CD4-positive, alpha-beta T cell (primary cell): ENCODE measurements at regions not wholly inside any gene's neighbourhood (a gene's known extent, or its start where the extent isn't known, plus 50 kb on each side); places are given as distances from the start of the nearest gene placed in this dataset.

Experiments
- ATAC-seq: fragments of 200-7000 bp; cut with Tn5 transposase; one replicate; pipeline ENCODE4 v1.10.0; 2022; ENCODE audit warnings: mild to moderate bottlenecking; ENCODE audit not compliant: poor library complexity
- CTCF ChIA-PET: fragments of 350-600 bp; sonication (Branson Sonifier 250); formaldehyde crosslinking; loops from one replicate; lab custom pipeline; 2021; ENCODE audit warnings: antibody characterized with exemption, inconsistent platforms; lab: Charles Lee
- POLR2A ChIA-PET: fragments of 350-600 bp; sonication (Branson Sonifier 250); formaldehyde crosslinking; loops from one replicate; lab custom pipeline; 2021; ENCODE audit warnings: antibody characterized with exemption, inconsistent platforms; lab: Charles Lee
- DNase-seq, 14 experiments: peaks; one replicate each; pipeline ENCODE4 v3.0.0-alpha.2; 2013 to 2020; ENCODE audit warnings: mixed read lengths in 2 of 14
- H3K27ac ChIP-seq, 2 donors: one replicate each; pipeline versions ENCODE4 v1.5.1 to v1.7.0; 2013; ENCODE audit warnings: low read length in 2 of 2, low read depth in 1 of 2, mild to moderate bottlenecking in 1 of 2
- H3K27me3 ChIP-seq, 2 experiments: 1 replicate in 1 of 2; 2 replicates in 1 of 2; pipeline versions ENCODE4 v1.6.1 to v1.7.0; 2013; ENCODE audit warnings: low read length in 2 of 2, control low read depth in 1 of 2, mild to moderate bottlenecking in 1 of 2, moderate library complexity in 1 of 2; ENCODE audit not compliant: insufficient read depth in 2 of 2, control insufficient read depth in 1 of 2
- H3K36me3 ChIP-seq: one replicate; pipeline ENCODE4 v1.6.1; 2013; ENCODE audit warnings: low read length, control low read depth; ENCODE audit not compliant: insufficient read depth
- H3K4me1 ChIP-seq: one replicate; pipeline ENCODE4 v1.6.1; 2013; ENCODE audit warnings: low read length, control low read depth; ENCODE audit not compliant: insufficient read depth
- H3K4me3 ChIP-seq: one replicate; pipeline ENCODE4 v1.5.1; 2013; ENCODE audit warnings: mild to moderate bottlenecking, low read length, moderate library complexity
- H3K9me3 ChIP-seq, 2 experiments: 1 replicate in 1 of 2; 2 replicates in 1 of 2; pipeline versions ENCODE4 v1.6.1 to v1.7.0; 2013; ENCODE audit warnings: low read length in 2 of 2, mild to moderate bottlenecking in 2 of 2, control low read depth in 1 of 2, moderate library complexity in 1 of 2; ENCODE audit not compliant: control insufficient read depth in 1 of 2, insufficient read depth in 1 of 2
- H3K27ac Mint-ChIP-seq: one replicate; pipeline ENCODE4 v1.8.0; 2020; ENCODE audit warnings: mixed read lengths
- H3K27me3 Mint-ChIP-seq: one replicate; pipeline ENCODE4 v1.8.0; 2021; ENCODE audit warnings: mixed read lengths
- H3K36me3 Mint-ChIP-seq: one replicate; pipeline ENCODE4 v1.8.0; 2021; ENCODE audit warnings: low read depth, mixed read lengths
- H3K4me1 Mint-ChIP-seq: one replicate; pipeline ENCODE4 v1.8.0; 2021; ENCODE audit warnings: low read depth, mixed read lengths
- H3K4me3 Mint-ChIP-seq: one replicate; pipeline ENCODE4 v1.8.0; 2020; ENCODE audit warnings: mild to moderate bottlenecking, mixed read lengths
- H3K9me3 Mint-ChIP-seq: one replicate; pipeline ENCODE4 v1.8.0; 2020; ENCODE audit warnings: mixed read lengths
- CTCF ChIP-seq: fragments of 200-600 bp; IDR thresholded peaks from one replicate; pipeline ENCODE4 v1.8.0; 2022; ENCODE audit warnings: antibody characterized with exemption, mild to moderate bottlenecking
- intact Hi-C, 2 experiments: fragments of 100-400 bp; cut with DNase I in 1 of 2; cut with micrococcal nuclease in 1 of 2; formaldehyde crosslinking; loops; one replicate each; pipeline versions ENCODE4 v1.15.1 to v1.9.0; 2023 to 2025; cut with DNase I, micrococcal nuclease

DNA sequence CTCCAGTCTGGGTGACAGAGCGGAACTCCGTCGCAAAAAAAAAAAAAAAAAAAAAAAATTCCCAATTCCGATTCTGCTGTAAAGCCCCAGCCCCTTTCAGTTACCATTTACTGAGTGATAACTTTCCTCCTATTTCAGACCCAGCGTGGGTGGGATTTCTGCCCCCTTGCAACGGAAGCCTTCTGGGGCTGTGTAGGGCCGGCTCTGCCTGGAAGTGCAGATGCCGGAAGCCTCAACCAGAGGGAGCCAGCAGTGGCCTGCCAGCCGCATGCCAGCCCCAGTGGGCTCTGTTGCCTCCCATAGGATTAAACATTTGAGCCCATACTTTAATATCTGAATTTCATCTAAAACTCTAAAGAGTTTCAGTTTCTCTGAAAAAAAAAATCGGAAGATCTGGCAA, 60.0 kb upstream of the NUP50 start:
- intact Hi-C loops, result loop anchor here in 1 of 2 experiments (2.0 kb wide), 1 partner anchor 103 kb away; no protein-coding TSS in a partner anchor
- H3K27ac Mint-ChIP-seq, result no peak overlapping the region
- H3K4me3 ChIP-seq, result no peak overlapping the region
- no peak for DNase-seq
- H3K27ac ChIP-seq, result no peak overlapping the region
- peaks cover 5% of the 10 kb centered on the region for H3K4me1 ChIP-seq
- CTCF ChIA-PET, result no interaction called here
- POLR2A ChIA-PET, result no interaction called here
- no peak for TF ChIP-seq CTCF
- H3K9me3 ChIP-seq, result no peaks in the 10 kb centered on the region
- H3K4me1 Mint-ChIP-seq, result no peaks in the 10 kb centered on the region
- H3K27me3 ChIP-seq, result peaks cover 3 to 6% of the 10 kb centered on the region in 2 experiments
- peaks cover 20% of the 10 kb centered on the region for H3K27me3 Mint-ChIP-seq
- no peaks in the 10 kb centered on the region for H3K36me3 Mint-ChIP-seq
- ATAC-seq, result no peak
- H3K4me3 Mint-ChIP-seq, result no peak overlapping the region
- no peaks in the 10 kb centered on the region for H3K9me3 Mint-ChIP-seq
- no peaks in the 10 kb centered on the region for H3K36me3 ChIP-seq

GRCh38 chr22:45104313-45104712, 59.4 kb upstream of the NUP50 start:
- H3K4me3 ChIP-seq, result no peak overlapping the region
- no peak overlapping the region for H3K27ac Mint-ChIP-seq

DNA sequence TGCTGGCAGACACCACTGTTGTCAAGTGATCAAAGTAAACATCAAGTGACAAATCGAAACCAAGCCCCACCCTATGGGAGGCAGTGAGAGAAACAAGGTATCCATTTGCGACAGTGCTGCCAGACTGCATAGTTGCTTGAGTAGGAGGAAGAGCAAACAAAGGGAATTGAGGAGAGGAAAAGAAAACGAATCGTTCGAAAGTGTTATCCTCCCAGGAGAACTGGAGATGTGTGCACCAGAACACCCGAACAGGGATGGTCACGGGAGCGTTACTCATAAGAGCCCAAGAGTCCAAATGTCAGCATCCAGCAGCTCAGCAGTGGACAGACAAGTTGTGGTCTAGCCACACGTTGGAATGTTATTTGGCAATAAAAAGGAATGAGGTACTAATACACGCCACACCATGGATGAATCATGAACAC, 58.4 kb upstream of the NUP50 start:
- H3K4me1 Mint-ChIP-seq, result no peaks in the 10 kb centered on the region
- no peak overlapping the region for H3K27ac Mint-ChIP-seq
- Histone ChIP-seq H3K36me3 (no peaks in the 10 kb centered on the region), H3K27ac (no peak overlapping the region), H3K4me1 (peaks cover 5% of the 10 kb centered on the region), H3K27me3 (peaks cover 3 to 6% of the 10 kb centered on the region in 2 experiments), H3K4me3 (no peak overlapping the region), H3K9me3 (no peaks in the 10 kb centered on the region)
- no peaks in the 10 kb centered on the region for H3K9me3 Mint-ChIP-seq
- CTCF ChIA-PET, result no interaction called here
- no peak for TF ChIP-seq CTCF
- POLR2A ChIA-PET, result no interaction called here
- ATAC-seq (no peak), DNase-seq (no peak)
- H3K4me3 Mint-ChIP-seq, result no peak overlapping the region
- no peaks in the 10 kb centered on the region for H3K36me3 Mint-ChIP-seq
- H3K27me3 Mint-ChIP-seq, result peaks cover 12% of the 10 kb centered on the region
- intact Hi-C loops, result no loop called here

More at GRCh38 chr22:45104313-45104712, 59.4 kb upstream of the NUP50 start:
- H3K4me1 Mint-ChIP-seq, result no peaks in the 10 kb centered on the region
- H3K36me3 Mint-ChIP-seq, result no peaks in the 10 kb centered on the region
- ChIA-PET CTCF (no interaction called here), POLR2A (no interaction called here)
- TF ChIP-seq CTCF, result no peak
- intact Hi-C loops, result no loop called here
- peaks cover 5% of the 10 kb centered on the region for H3K4me1 ChIP-seq
- H3K27me3 Mint-ChIP-seq, result peaks cover 20% of the 10 kb centered on the region
- H3K4me3 Mint-ChIP-seq, result no peak overlapping the region
- no peak for DNase-seq
- no peaks in the 10 kb centered on the region for H3K36me3 ChIP-seq
- no peak for ATAC-seq
- H3K27ac ChIP-seq, result no peak overlapping the region
- no peaks in the 10 kb centered on the region for H3K9me3 Mint-ChIP-seq
- H3K9me3 ChIP-seq, result no peaks in the 10 kb centered on the region
- peaks cover 3 to 6% of the 10 kb centered on the region in 2 experiments for H3K27me3 ChIP-seq
